PFSK-1 (cell line): ENCODE measurements at regions not wholly inside any gene's neighbourhood (a gene's known extent, or its start where the extent isn't known, plus 50 kb on each side); places are given as distances from the start of the nearest gene placed in this dataset.

ENCODE experiments used
- FOXP2 ChIP-seq: optimal IDR thresholded peaks from 2 replicates; pipeline ENCODE3; 2011; ENCODE audit warnings: borderline replicate concordance, control low read depth, inconsistent platforms; ENCODE audit not compliant: insufficient read depth; ENCODE audit errors: extremely low read length, extremely low read depth
- POLR2AphosphoS5 ChIP-seq: IDR thresholded peaks from 2 replicates; pipeline ENCODE4 v1.6.1; 2012; ENCODE audit warnings: low read depth, mild to moderate bottlenecking, control low read depth, low read length, moderate library complexity
- REST ChIP-seq, 2 experiments: IDR thresholded peaks; 2 replicates each; pipeline versions ENCODE4 v1.6.1 to v1.8.0; 2011 to 2012; ENCODE audit warnings: low read depth in 2 of 2, low read length in 2 of 2, control low read depth in 1 of 2, inconsistent platforms in 1 of 2, mild to moderate bottlenecking in 1 of 2, moderate library complexity in 1 of 2; ENCODE audit not compliant: insufficient read depth in 1 of 2
- SIN3A ChIP-seq: IDR thresholded peaks from 2 replicates; pipeline ENCODE4 v1.6.1; 2012; ENCODE audit warnings: mild to moderate bottlenecking, low read length, moderate library complexity, borderline replicate concordance; ENCODE audit not compliant: insufficient read depth
- TAF1 ChIP-seq: IDR thresholded peaks from 2 replicates; pipeline ENCODE4 v1.6.1; 2012; ENCODE audit warnings: low read length, control low read depth, borderline replicate concordance; ENCODE audit not compliant: insufficient read depth

- no peak for TF ChIP-seq SIN3A
Observed at GRCh38 chr7:124376111-124376510, 343.2 kb upstream of the TMEM229A start.

GRCh38 chr7:124375391-124375790, 342.5 kb upstream of the TMEM229A start:
- TF ChIP-seq FOXP2 (no peak), TAF1 (no peak), REST (IDR thresholded peaks at IDR 0.05; ENCODE audit: insufficient read depth in 1 of 2, low read depth in 2 of 2, low read length in 2 of 2) (no peak), SIN3A (no peak), POLR2AphosphoS5 (no peak)

GRCh38 chr7:124369310-124369709, 336.4 kb upstream of the TMEM229A start:
- TF ChIP-seq REST (IDR thresholded peaks at IDR 0.05; ENCODE audit: insufficient read depth in 1 of 2, low read depth in 2 of 2, low read length in 2 of 2) (no peak), SIN3A (no peak), FOXP2 (no peak), TAF1 (no peak)

GRCh38 chr7:124366118-124366517, 333.3 kb upstream of the TMEM229A start:
- TF ChIP-seq POLR2AphosphoS5 (no peak), TAF1 (no peak), REST (IDR thresholded peaks at IDR 0.05; ENCODE audit: insufficient read depth in 1 of 2, low read depth in 2 of 2, low read length in 2 of 2) (no peak), SIN3A (no peak), FOXP2 (no peak)

GRCh38 chr7:124364283-124364682, 331.4 kb upstream of the TMEM229A start:
- no peak for TF ChIP-seq REST (IDR thresholded peaks at IDR 0.05; ENCODE audit: insufficient read depth in 1 of 2, low read depth in 2 of 2, low read length in 2 of 2)

- TF ChIP-seq TAF1 (no peak), FOXP2 (no peak), SIN3A (no peak), REST (IDR thresholded peaks at IDR 0.05; ENCODE audit: insufficient read depth in 1 of 2, low read depth in 2 of 2, low read length in 2 of 2) (no peak), POLR2AphosphoS5 (no peak)
Observed at GRCh38 chr7:124354201-124354600, 321.3 kb upstream of the TMEM229A start.
